GM18867 (cell line): ENCODE measurements at regions not wholly inside any gene's neighbourhood (a gene's known extent, or its start where the extent isn't known, plus 50 kb on each side); places are given as distances from the start of the nearest gene placed in this dataset.
A peak's percentile ranks its signal among the peaks of the same experiment; 100 is the strongest.

ENCODE experiments used
- ATAC-seq: cut with Tn5 transposase; IDR thresholded peaks from one replicate; pipeline ENCODE4 v1.9.1; 2021; ENCODE audit warnings: mild to moderate bottlenecking, moderate library complexity; ENCODE audit not compliant: unreplicated experiment

DNA sequence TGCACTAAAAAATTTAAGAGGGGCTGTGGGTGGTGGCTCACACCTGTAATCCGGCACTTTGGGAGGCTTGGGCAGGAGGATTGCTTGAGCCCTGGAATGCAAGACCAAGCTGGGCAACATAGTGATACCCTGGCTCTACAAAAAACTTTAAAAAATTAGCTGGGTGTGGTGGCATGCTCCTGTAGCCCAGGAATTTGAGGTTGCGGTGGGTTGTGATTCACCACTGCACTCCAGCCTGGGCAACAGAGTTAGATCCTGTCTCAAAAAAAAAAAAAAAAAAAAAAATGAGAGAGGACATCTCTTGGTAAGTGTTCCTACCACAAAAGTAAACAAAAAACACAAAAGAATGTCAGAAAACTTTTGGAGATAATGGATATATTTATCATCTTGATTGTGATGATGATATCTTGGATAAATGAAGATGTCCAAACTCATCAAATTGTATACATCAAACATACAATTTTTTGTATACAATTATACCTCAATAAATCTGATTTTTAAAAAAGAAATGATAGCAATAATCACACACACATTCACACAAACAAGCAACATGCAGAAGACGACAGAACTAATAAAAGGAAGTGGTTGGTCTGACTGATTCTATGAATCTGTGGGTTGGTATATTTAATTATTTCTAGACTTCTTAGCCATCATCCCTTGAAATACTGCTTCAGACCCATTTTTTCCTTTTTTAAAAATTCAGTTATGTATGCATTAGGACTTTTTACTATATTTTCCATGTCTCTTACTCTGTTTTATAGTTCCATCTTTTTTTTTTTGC is 465.9 kb downstream of the PLA2G4A start:
- no peak for ATAC-seq

DNA sequence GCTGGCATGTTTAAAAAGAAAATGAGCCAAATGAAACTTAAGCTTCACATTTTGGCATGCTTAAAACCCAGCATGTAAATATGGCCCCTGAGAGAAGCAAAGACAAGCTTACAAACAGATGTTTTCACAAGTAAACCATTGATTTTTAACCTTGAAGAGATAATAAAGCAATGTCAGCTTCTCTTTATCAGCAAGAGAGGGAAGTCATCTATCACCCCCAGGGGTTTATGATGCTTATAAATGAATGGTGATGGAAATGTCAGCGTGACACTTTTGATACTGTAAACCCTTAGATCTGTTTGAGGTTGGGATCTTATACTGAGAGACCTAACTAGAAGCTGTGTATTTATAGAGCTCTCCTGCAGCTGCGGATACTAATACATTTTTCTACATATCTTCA is 471.3 kb downstream of the PLA2G4A start:
- ATAC-seq: no peak

DNA sequence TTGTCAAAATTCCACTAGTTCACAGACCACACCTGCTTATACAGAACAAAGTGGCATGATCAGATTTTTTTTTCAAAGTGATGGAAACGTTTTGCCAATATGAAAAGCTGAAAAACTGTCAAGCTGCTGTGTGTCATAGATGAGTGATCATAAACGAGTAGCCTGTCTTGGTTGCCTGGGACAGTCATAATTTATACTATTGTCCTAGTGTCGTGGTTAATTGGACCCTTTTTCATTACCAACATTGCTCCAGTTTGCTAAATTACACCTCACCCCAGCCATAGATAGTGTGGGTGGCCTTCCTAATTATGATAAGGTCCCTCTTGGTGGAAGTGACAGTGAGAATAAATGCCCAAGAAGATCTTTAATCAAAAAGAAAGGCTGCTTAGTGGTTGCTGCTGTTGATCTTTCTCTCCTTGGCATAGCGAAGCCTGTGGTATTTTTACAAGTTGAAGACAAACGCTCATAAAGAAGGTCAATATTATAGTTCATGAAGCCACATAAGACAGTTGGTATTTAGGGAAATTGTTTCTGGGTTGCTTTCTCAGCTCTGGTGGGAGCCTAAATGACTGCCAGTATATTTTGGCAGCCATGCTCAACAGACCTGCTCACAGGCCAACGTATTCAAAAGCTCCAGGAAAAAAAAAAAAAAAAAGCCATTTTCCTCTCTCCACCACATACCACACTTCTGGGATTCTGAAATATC is 478.1 kb downstream of the PLA2G4A start:
- no peak for ATAC-seq

DNA sequence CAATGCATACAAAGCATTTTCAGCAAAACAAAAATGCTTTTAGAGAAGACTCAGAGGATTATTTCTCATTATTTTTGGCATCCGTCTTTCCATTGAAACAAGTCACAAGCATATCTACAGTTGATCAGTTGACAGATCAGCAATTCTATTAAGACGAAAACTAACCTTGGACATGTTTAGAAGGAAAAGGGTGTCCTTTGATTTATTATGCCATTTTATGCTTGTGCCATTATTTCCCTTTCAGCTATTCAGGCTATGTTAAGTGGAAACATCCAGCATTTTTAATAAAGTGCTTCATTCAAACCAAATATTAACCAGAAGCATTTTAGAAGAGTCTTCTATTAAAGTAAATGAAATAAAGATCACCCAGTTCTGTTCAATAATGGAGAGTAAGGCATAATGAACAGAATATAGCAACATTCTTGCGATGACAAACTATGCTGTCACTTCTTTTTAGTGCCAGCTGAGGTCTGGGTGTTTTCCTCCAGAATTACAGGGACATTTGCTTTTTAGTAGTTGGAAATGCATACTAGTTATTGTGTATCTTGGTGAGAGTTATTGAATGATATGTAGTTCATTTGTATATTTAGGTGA is 481.4 kb downstream of the PLA2G4A start:
- ATAC-seq: no peak

DNA sequence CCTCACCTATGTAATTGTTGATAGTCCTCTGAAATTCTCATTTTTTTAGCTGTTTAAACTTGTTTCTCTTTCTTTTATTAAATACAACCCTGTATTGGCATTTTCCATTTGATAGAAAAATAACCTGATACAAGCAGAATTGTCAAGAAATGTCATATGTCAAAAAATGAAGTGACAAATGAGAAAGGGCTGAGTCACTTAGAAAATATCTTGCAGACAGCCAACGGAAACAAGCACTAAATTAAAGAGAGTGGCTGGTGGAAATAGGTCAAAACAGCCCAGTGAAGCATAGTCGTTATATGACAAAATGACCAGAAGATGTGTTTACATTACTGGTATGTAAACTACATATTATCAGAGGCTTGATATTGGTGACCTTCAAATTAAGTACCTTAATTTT is 484.4 kb downstream of the PLA2G4A start:
- ATAC-seq: no peak

DNA sequence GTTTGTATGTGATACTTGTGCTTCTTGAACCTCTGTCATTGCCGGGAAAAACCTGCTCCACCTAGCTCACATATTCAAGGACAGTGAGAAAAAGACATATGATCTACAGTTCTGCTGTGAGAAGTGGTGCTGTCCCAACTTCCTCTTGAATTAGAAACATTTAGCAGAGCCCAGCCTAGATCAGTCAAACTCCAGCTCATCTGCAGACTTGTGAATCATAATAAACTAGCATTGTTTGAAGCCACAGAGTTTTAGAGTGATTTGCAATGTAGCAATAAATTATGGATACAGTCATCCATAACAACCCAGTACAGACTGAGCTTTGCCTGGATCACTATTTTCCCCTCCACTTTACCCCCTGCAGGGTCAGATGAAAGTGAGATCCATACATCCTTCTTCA is 497.8 kb downstream of the PLA2G4A start:
- no peak for ATAC-seq

DNA sequence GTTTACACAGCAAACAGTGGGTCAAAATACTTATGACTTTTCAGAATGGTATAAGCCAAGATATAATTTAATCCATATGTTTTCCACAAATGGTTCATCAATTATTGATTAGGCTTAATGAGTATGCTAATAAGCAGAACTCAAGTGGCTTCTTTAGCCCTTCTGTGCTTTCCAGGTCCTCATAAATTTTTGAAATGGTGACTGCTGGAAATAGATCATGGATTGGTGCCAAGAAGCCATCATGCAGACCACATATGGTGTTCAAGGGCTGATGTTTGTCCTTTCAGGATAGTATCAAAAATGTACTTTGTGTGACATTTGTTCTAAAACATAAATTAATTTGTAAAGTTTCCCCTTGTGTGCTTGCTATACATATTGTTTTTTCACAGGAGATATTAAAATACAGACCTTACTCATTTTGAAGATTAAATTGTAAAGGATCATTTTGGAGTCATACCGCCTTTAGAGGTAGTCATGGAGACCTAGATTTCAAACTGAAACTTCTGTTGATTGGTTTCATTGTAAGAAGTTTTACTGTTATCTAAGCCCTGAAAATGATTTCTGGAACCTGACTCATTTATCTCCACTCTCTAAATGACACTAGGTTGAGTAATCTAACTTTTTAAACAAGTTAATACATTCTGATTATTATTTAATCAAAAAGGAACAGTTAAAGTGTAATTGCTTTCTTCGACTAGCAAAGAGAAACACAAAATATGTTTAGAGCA is 507.9 kb downstream of the PLA2G4A start:
- peak; percentile 49 for ATAC-seq

DNA sequence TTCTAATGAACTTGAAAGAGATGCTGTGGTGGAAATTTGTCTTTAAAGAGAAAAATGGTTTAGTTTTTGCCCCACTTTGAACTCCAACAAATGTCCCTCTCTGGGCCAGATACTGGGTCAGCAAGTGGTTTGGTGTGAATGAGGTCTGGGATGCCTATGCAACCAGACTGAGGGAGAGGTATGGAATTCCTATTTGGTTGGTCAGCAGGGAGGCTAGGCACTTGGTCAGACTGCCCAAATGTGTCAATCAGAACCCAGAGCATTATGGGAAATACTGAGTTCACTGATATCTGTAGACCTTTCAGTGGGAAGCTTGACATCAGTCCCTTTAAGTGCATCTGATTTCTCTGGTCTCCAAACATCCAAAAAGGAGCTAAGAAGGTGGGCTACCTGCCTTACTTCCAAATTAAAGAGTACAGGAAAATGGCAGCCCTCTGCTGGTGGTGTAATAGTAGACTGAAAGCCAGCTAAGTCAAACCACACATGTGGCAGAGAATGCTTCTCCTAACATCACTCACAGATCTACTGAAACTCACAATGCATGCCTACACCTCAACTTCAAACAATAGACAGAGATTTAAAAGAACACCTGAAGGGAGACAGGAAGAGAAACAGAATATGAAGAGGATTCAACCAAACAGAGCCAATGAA is 510.1 kb downstream of the PLA2G4A start:
- ATAC-seq: no peak

DNA sequence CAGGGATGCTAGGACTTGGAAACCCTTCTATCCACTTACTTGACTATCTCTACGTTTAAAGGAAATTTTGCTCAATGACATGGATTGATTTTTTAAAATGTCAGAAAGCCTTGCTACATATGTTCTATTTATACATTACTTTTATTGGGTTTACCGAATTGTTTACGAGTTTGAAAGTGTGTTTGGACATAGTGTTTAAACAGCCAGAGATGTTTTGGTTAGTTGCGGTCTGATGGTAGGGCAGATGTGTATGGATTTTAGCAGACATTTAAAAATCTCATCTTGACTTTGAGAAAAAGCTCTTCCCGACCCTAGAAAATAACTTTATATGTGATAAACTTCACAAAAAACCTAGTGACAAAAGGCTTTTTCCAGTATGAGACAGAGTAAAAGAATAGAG is 513.7 kb downstream of the PLA2G4A start:
- no peak for ATAC-seq

DNA sequence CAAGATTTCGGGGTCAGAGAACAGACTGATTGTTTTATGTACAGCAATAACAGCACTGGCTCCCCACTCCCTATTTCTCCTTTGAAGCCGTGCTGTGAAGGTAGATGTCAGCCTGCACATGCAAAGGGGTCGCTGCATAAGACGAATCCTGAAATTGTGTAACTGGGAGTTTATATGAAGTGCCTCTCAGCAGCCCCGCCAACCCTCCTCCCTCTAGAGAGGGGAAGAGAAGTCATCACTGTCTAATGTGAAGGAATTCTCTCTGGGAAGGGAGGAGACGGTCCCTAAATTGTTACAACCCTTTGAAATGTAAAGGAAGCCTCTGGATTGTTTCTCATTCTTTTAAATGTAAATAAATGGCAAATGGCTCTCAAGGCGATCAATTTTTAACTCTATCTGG is 545.3 kb downstream of the PLA2G4A start:
- ATAC-seq: no peak

DNA sequence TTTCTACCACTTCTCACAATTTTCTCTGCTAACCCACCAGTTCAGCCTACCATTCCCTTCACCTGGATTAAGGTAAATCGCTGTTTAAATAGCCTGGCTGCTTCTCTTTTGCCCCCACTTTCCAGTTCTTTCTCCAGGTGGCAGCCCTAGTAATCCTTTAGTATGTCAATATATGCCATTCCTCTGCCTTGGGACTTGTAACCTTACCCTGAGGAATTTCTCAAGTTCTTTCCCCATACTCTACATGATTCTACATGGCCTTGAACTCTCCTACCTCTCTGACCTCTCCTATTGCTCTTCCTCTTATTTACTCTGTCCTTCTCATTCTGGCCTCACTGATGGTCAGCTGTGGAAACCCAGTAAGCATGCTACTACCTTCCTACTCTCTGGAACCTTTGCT is 546.0 kb downstream of the PLA2G4A start:
- no peak for ATAC-seq

DNA sequence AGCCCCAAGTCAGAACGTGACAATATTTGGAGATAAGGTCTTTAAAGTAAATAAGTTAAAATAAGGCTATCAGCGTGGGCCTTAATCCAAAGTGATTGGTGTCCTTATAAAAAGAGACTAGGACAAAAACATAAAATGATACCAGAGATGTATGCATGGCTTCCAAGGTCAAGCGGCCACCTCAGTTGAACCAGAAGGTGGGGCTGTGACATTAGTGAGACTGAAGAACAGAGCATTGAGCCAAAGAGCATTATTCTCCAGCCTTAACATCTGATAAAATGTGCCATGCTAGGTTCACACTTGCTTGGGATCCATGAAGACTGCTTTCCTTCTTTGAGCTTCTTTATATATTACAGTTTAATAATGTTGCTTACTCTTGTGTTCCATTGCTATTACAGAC is 554.6 kb downstream of the PLA2G4A start:
- ATAC-seq: no peak

DNA sequence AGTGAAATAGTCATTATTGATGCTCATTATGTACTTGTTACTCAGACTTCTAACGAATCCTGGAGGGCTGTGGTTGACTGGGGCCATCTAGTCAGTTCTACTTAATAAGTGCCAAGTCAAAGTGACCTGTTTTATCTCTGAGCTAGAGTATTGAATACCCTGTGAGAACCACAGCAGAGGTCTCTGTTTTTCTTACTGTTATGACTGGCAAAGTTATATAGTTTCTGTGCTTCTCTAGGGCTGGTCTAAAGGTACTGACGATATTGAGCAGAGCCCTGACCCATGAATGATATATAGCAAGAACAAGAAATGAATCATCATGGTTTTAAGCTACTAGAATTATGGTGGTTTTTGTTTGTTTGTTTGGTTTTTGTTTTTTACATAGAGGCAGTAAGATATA is 555.8 kb downstream of the PLA2G4A start:
- peak; percentile 92 for ATAC-seq

DNA sequence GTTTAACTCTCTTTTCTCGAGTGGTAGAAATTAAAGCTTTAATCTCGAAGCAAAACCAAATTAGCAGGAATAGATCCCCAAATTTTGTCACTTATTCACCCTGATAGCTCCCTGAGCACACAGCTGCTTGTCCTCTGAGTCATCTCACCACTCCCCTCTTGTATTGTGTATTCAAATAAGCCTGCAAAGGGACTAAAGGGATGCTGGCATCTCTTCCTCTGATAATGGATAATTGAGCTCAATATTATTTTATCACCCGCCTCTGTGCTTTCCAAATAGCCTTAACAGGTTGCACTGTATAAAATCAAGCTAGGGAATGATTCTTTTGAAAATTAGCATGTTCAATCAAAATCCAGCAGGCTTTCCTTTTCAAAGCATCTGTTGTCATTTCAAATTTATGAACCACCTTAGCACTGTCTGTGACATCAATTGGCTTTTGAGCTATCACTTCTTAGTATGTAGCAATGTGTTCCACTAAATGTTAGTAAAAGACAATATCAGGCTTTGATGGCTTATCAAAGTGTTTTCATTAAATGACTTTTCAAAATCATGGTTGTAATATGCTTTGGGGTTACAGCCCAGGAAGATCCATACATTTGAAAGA is 561.6 kb downstream of the PLA2G4A start:
- ATAC-seq: no peak

DNA sequence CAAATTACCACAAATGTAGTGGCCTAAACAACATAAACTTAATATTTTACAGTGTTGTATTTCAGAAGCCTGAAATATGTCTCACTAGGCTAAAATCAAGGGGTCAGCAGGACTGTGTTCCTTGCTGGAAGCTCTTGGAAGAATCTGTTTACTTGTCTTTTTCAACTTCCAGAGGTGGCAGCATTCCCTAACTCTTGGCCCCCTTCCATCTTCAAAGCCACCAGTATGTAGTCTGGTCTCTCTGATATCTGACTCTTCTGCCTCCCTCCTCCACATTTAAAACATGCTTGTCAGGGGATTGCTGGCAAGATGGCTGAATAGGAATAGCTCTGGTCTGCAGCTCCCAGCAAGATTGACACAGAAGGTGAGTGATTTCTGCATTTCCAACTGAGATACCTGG is 567.5 kb downstream of the PLA2G4A start:
- no peak for ATAC-seq

DNA sequence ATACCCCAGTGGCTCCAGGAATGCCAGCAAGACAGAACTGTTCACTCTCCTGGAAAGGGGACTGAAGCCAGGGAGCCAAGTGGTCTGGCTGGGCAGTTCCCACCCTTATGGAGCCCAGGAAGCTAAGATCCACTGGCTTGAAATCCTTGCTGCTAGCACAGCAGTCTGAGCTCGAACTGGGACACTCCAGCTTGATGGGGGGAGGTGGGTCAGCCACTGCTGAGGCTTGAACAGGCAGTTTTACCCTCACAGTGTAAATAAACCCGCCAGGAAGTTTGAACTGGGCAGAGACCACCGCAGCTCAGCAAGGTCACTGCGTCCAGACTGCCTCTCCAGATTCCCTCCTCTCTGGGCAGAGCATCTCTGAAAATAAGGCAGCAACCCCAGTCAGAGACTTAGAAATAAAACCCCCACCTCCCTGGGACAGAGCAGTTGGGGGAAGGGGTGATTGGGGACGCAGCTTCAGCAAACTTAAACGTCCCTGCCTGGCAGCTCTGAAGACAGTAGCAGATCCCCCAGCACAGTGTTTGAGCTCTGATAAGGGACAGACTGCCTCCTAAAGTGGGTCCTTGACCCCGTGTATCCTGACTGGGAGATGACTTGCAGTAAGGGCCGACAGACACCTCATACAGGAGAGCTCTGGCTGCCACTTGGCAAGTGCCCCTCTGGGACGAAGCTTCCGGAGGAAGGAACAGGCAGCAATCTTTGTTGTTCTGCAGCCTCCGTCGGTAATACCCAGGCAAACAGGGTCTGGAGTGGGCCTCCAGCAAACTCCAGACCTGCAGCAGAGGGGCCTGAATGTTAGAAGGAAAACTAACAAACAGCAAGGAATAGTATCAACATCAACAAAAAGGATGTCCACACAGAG is 568.4 kb downstream of the PLA2G4A start:
- ATAC-seq: no peak

DNA sequence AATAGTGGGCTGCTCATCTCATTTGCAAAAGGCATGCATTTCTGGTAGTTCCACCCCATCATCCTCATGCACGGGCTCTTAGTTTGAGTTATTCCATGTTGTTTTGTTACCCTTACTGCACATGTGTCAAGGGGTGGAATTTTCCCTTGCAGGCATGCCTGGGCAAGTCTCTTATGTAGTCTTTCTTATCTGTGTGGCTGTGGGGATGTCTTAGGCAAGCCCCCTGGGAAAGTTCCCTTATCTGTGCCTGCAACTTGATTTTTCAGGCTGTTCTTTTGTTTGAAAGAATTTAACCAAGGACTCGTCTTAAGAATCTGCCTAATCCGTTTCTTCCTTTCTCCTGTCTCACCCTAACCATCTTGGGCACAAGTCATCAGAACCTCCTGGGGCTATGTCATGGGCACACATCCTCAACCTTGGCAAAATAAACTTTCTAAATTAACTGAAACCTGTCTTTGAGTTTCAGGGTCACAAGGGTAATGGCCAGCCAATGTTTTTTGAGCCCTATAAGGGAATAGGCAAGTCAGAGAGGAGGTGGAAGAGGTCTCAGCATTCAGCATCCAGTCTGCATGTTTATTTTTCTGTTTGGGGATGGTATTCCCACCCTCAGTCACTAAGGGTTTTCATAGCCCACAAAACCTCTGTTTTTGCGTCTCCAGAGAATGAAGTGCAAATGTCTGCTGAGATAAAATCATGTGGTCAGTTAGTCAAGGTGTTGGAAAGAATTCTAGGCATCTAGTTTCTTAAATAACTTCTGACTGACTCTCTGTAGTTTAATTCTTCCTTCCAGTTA is 579.7 kb downstream of the PLA2G4A start:
- no peak for ATAC-seq

DNA sequence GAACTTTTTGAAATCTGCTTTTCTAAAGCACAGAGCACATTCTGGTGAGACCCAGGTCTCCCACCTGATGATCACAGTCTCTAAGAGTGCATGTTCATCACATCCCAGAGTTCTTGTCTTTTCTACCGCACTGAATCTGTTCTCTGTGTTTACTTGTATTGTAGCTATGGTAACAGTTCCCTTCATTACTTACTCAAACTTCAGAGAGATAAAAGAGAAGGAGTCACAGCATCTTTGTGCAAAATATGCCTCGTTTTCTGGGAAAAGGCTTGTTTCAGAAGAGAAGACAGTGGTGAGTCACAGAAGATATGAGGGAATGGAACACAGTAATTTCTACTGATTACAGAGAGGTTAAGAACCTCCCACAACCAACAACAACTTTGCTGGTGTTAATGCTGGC is 580.6 kb downstream of the PLA2G4A start:
- no peak for ATAC-seq

DNA sequence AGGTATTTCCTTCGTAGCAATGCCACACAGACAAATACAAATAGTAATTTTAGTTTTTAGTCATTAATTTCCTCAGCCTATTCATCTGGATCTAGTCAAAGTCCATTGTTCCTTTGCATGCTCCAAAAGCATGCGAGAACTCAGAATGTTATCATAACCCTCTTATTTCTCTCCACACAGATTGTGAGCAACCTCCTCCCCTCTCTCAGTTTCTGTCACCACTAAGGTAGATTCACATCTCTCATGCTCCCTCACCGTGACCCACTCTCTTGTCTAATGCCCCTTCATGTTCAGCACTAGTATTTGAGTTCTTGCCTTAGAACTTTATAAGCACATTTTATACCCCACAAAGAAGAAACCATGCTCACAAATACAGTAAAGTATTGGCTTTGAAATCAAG is 582.4 kb downstream of the PLA2G4A start:
- peak; percentile 55 for ATAC-seq
